Heart left ventricle (tissue), 13 donors: ENCODE measurements at regions not wholly inside any gene's neighbourhood (a gene's known extent, or its start where the extent isn't known, plus 50 kb on each side); places are given as distances from the start of the nearest gene placed in this dataset.

Experiments used
- POLR2A ChIP-seq, 2 donors: fragments of 450-650 bp; IDR thresholded peaks; one replicate each; pipeline ENCODE4 v1.6.1; 2017; ENCODE audit warnings: antibody characterized with exemption in 2 of 2, mild to moderate bottlenecking in 2 of 2, moderate library complexity in 2 of 2
- TF ChIP-seq, protein P1 (sequence below), 12 donors: fragments of 200-600 bp; sonication (generic) in 4 of 12; IDR thresholded peaks; one replicate each; pipeline versions ENCODE4 v1.5.0 to v1.8.0; 2018 to 2022; ENCODE audit warnings: antibody characterized with exemption in 12 of 12, mild to moderate bottlenecking in 5 of 12
- donor health status: ischemic (EF 13 %, LVEDD 7.1; RV severe dilation, severe dysfunction).
- donor health status: DM: no; HTN: yes; CAD: no.
- donor health status: DM: no; HTN: no; CAD: no.
- donor health status: ischemic (EF 25% LVEDD 6.9; RV normal size, moderate dysfunction).
- donor health status: ischemic (EF 25% LVEDD 5.7; RV mildly dilated, moderate dysfunction).
- donor health status: ischemic (EF 35%, LVEDD 5.7; RV mildly dilated, moderate dysfunction).
- donor health status: nonischemic (EF 11% LVEDD 7.7; RV severe dilation, severe dysfunction).
- donor health status: DM: yes; HTN: yes; CAD: no.
- donor health status: PGD.
- donor health status: ischemic (EF 29% LVEDD 5.4; RV normal size, mild dysfunction).
- donor health status: nonischemic (EF 23%, LVEDD 6.1; RV moderate dilation, normal function).

GRCh38 chr20:52247548-52247947, 56.0 kb upstream of the ZFP64 start:
- TF ChIP-seq, protein P1, sequence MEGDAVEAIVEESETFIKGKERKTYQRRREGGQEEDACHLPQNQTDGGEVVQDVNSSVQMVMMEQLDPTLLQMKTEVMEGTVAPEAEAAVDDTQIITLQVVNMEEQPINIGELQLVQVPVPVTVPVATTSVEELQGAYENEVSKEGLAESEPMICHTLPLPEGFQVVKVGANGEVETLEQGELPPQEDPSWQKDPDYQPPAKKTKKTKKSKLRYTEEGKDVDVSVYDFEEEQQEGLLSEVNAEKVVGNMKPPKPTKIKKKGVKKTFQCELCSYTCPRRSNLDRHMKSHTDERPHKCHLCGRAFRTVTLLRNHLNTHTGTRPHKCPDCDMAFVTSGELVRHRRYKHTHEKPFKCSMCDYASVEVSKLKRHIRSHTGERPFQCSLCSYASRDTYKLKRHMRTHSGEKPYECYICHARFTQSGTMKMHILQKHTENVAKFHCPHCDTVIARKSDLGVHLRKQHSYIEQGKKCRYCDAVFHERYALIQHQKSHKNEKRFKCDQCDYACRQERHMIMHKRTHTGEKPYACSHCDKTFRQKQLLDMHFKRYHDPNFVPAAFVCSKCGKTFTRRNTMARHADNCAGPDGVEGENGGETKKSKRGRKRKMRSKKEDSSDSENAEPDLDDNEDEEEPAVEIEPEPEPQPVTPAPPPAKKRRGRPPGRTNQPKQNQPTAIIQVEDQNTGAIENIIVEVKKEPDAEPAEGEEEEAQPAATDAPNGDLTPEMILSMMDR (IDR thresholded peaks at IDR 0.05) = no peak
- TF ChIP-seq POLR2A (IDR thresholded peaks at IDR 0.05) = no peak
